ENCODE measurements at regions not wholly inside any gene's neighbourhood (a gene's known extent, or its start where the extent isn't known, plus 50 kb on each side); places are given as distances from the start of the nearest gene placed in this dataset.

GRCh38 chr6:88443554-88443953, 277.4 kb upstream of the CNR1 start:
- TF ChIP-seq CTCF (IDR thresholded peaks at IDR 0.05; ENCODE audit: low read depth, low read length) (no peak), POLR2A (IDR thresholded peaks at IDR 0.05; ENCODE audit: extremely low read depth, insufficient read length) (no peak), MAX (IDR thresholded peaks at IDR 0.05; ENCODE audit: low read depth, low read length) (no peak), MYC (IDR thresholded peaks at IDR 0.05; ENCODE audit: low read depth, low read length) (no peak)
